ENCODE measurements at regions not wholly inside any gene's neighbourhood (a gene's known extent, or its start where the extent isn't known, plus 50 kb on each side); places are given as distances from the start of the nearest gene placed in this dataset.

- no peak for TF ChIP-seq CTCF (conservative IDR thresholded peaks at IDR 0.05)
- TF ChIP-seq ZFX (IDR thresholded peaks at IDR 0.05) = no peak
Observed at GRCh38 chr3:152927131-152927530, 92.2 kb downstream of the P2RY1 start.

Data from C4-2B (cell line).